ENCODE measurements at regions not wholly inside any gene's neighbourhood (a gene's known extent, or its start where the extent isn't known, plus 50 kb on each side); places are given as distances from the start of the nearest gene placed in this dataset.
"Not testable (repeated sequence)": the region's sequence is repeated elsewhere in the genome, so short reads cannot be mapped to it uniquely, and the experiment has no call there.

- no peaks in the 10 kb centered on the region for H3K36me3 Mint-ChIP-seq
- H3K27me3 Mint-ChIP-seq, result no peaks in the 10 kb centered on the region
- H3K27ac Mint-ChIP-seq, result no peak overlapping the region
- H3K4me1 Mint-ChIP-seq, result no peaks in the 10 kb centered on the region
- peaks cover 0 to 4% (median 0%) of the 10 kb centered on the region in 3 donors for H3K9me3 Mint-ChIP-seq
- H3K4me3 Mint-ChIP-seq, result no peak overlapping the region
Observed at GRCh38 chr3:82386647-82387046, 625.2 kb upstream of the GBE1 start.

- no peak overlapping the region for H3K27ac Mint-ChIP-seq
- H3K9me3 Mint-ChIP-seq, result peaks cover 0 to 2% (median 0%) of the 10 kb centered on the region in 3 donors
Observed at GRCh38 chr3:82384181-82384580, 622.7 kb upstream of the GBE1 start.

GRCh38 chr3:82382831-82383230 lies 621.4 kb upstream of the GBE1 start:
- H3K4me3 Mint-ChIP-seq, result no peak overlapping the region

More at GRCh38 chr3:82384181-82384580, 622.7 kb upstream of the GBE1 start:
- Mint-ChIP-seq H3K36me3 (no peaks in the 10 kb centered on the region), H3K4me3 (no peak overlapping the region), H3K4me1 (no peaks in the 10 kb centered on the region), H3K27me3 (no peaks in the 10 kb centered on the region)

GRCh38 chr3:82378392-82378791 lies 616.9 kb upstream of the GBE1 start:
- peaks cover 3% of the 10 kb centered on the region for H3K36me3 Mint-ChIP-seq
- no peak overlapping the region for H3K27ac Mint-ChIP-seq
- H3K4me3 Mint-ChIP-seq, result no peak overlapping the region
- no peaks in the 10 kb centered on the region for H3K4me1 Mint-ChIP-seq
- peaks cover 0 to 12% (median 0%) of the 10 kb centered on the region in 3 donors for H3K9me3 Mint-ChIP-seq
- H3K27me3 Mint-ChIP-seq, result no peaks in the 10 kb centered on the region

More at GRCh38 chr3:82382831-82383230, 621.4 kb upstream of the GBE1 start:
- peaks cover 0 to 6% (median 0%) of the 10 kb centered on the region in 3 donors for H3K9me3 Mint-ChIP-seq
- H3K4me1 Mint-ChIP-seq, result no peaks in the 10 kb centered on the region
- no peaks in the 10 kb centered on the region for H3K27me3 Mint-ChIP-seq
- no peak overlapping the region for H3K27ac Mint-ChIP-seq
- no peaks in the 10 kb centered on the region for H3K36me3 Mint-ChIP-seq

GRCh38 chr3:82376883-82377282 lies 615.4 kb upstream of the GBE1 start:
- H3K27ac Mint-ChIP-seq, result no peak overlapping the region
- no peak overlapping the region for H3K4me3 Mint-ChIP-seq
- peaks cover 0 to 17% (median 0%) of the 10 kb centered on the region in 3 donors for H3K9me3 Mint-ChIP-seq
- peaks cover 3% of the 10 kb centered on the region for H3K36me3 Mint-ChIP-seq
- no peaks in the 10 kb centered on the region for H3K4me1 Mint-ChIP-seq
- no peaks in the 10 kb centered on the region for H3K27me3 Mint-ChIP-seq

GRCh38 chr3:82373833-82374232 lies 612.4 kb upstream of the GBE1 start:
- peaks cover 0 to 12% (median 0%) of the 10 kb centered on the region in 3 donors for H3K9me3 Mint-ChIP-seq
- H3K4me3 Mint-ChIP-seq, H3K4me1 Mint-ChIP-seq, H3K27ac Mint-ChIP-seq, H3K36me3 Mint-ChIP-seq, H3K27me3 Mint-ChIP-seq: not testable (repeated sequence)

- H3K9me3 Mint-ChIP-seq, result peaks cover 0 to 7% (median 4%) of the 10 kb centered on the region in 3 donors
- no peaks in the 10 kb centered on the region for H3K27me3 Mint-ChIP-seq
- H3K36me3 Mint-ChIP-seq, result no peaks in the 10 kb centered on the region
- no peak overlapping the region for H3K4me3 Mint-ChIP-seq
- no peaks in the 10 kb centered on the region for H3K4me1 Mint-ChIP-seq
- no peak overlapping the region for H3K27ac Mint-ChIP-seq
Observed at GRCh38 chr3:82364827-82365226, 603.4 kb upstream of the GBE1 start.

- Mint-ChIP-seq H3K36me3 (no peaks in the 10 kb centered on the region), H3K27ac (no peak overlapping the region), H3K27me3 (no peaks in the 10 kb centered on the region), H3K4me3 (no peak overlapping the region), H3K4me1 (no peaks in the 10 kb centered on the region), H3K9me3 (peaks cover 0 to 7% (median 4%) of the 10 kb centered on the region in 3 donors)
Observed at GRCh38 chr3:82363131-82363530, 601.7 kb upstream of the GBE1 start.

- Mint-ChIP-seq H3K9me3 (peaks cover 0 to 4% (median 3%) of the 10 kb centered on the region in 3 donors), H3K4me1 (no peaks in the 10 kb centered on the region), H3K4me3 (no peak overlapping the region), H3K27me3 (no peaks in the 10 kb centered on the region), H3K36me3 (no peaks in the 10 kb centered on the region), H3K27ac (no peak overlapping the region)
Observed at GRCh38 chr3:82355228-82355627, 593.8 kb upstream of the GBE1 start.

- Mint-ChIP-seq H3K36me3 (no peaks in the 10 kb centered on the region), H3K9me3 (peaks cover 0 to 4% (median 3%) of the 10 kb centered on the region in 3 donors), H3K4me3 (no peak overlapping the region), H3K27ac (no peak overlapping the region), H3K27me3 (no peaks in the 10 kb centered on the region), H3K4me1 (no peaks in the 10 kb centered on the region)
Observed at GRCh38 chr3:82354228-82354627, 592.8 kb upstream of the GBE1 start.

- Mint-ChIP-seq H3K27me3 (no peaks in the 10 kb centered on the region), H3K4me1 (no peaks in the 10 kb centered on the region), H3K4me3 (no peak overlapping the region), H3K27ac (no peak overlapping the region), H3K36me3 (no peaks in the 10 kb centered on the region), H3K9me3 (peaks cover 0 to 4% (median 3%) of the 10 kb centered on the region in 3 donors)
Observed at GRCh38 chr3:82353306-82354171, 592.1 kb upstream of the GBE1 start.

- Mint-ChIP-seq H3K36me3 (no peaks in the 10 kb centered on the region), H3K27me3 (no peaks in the 10 kb centered on the region), H3K4me1 (no peaks in the 10 kb centered on the region), H3K27ac (no peak overlapping the region), H3K4me3 (no peak overlapping the region), H3K9me3 (peaks cover 0 to 2% (median 0%) of the 10 kb centered on the region in 3 donors)
Observed at GRCh38 chr3:82347585-82347984, 586.1 kb upstream of the GBE1 start.

GRCh38 chr3:82342521-82342920 lies 581.1 kb upstream of the GBE1 start:
- Mint-ChIP-seq H3K27ac (no peak overlapping the region), H3K4me3 (no peak overlapping the region), H3K9me3 (peaks cover 0 to 4% (median 0%) of the 10 kb centered on the region in 3 donors), H3K36me3 (no peaks in the 10 kb centered on the region), H3K27me3 (no peaks in the 10 kb centered on the region), H3K4me1 (no peaks in the 10 kb centered on the region)

GRCh38 chr3:82329300-82329699 lies 567.9 kb upstream of the GBE1 start:
- H3K4me1 Mint-ChIP-seq, result no peaks in the 10 kb centered on the region
- H3K9me3 Mint-ChIP-seq, result peaks cover 1 to 8% (median 7%) of the 10 kb centered on the region in 3 donors
- H3K4me3 Mint-ChIP-seq, result no peak overlapping the region
- no peak overlapping the region for H3K27ac Mint-ChIP-seq
- H3K36me3 Mint-ChIP-seq, result no peaks in the 10 kb centered on the region
- no peaks in the 10 kb centered on the region for H3K27me3 Mint-ChIP-seq

GRCh38 chr3:82311901-82312300 lies 550.5 kb upstream of the GBE1 start:
- Mint-ChIP-seq H3K36me3 (no peaks in the 10 kb centered on the region), H3K27ac (no peak overlapping the region), H3K27me3 (no peaks in the 10 kb centered on the region), H3K4me3 (no peak overlapping the region), H3K9me3 (peaks cover 2 to 10% (median 10%) of the 10 kb centered on the region in 3 donors), H3K4me1 (no peaks in the 10 kb centered on the region)

- Mint-ChIP-seq H3K27ac (no peak overlapping the region), H3K36me3 (no peaks in the 10 kb centered on the region), H3K4me3 (no peak overlapping the region), H3K9me3 (peaks cover 3 to 16% (median 11%) of the 10 kb centered on the region in 3 donors), H3K4me1 (no peaks in the 10 kb centered on the region), H3K27me3 (no peaks in the 10 kb centered on the region)
Observed at GRCh38 chr3:82308755-82309154, 547.3 kb upstream of the GBE1 start.
